ENCODE measurements at regions not wholly inside any gene's neighbourhood (a gene's known extent, or its start where the extent isn't known, plus 50 kb on each side); places are given as distances from the start of the nearest gene placed in this dataset.

GRCh38 chr6:18692929-18693685 is 306.0 kb downstream of the RNF144B start:
- no peak for DNase-seq (ENCODE audit: low spot score)
- Mint-ChIP-seq H3K27ac (no peak overlapping the region), H3K4me3 (no peak overlapping the region), H3K36me3 (ENCODE audit: low read depth) (no peaks in the 10 kb centered on the region), H3K9me3 (no peaks in the 10 kb centered on the region), H3K27me3 (ENCODE audit: insufficient read depth) (no peaks in the 10 kb centered on the region), H3K4me1 (ENCODE audit: low read depth) (no peaks in the 10 kb centered on the region)
- intact Hi-C loops (cut with micrococcal nuclease): no loop called here

- H3K27ac Mint-ChIP-seq: no peak overlapping the region
- H3K9me3 Mint-ChIP-seq: no peaks in the 10 kb centered on the region
- no peaks in the 10 kb centered on the region for H3K4me1 Mint-ChIP-seq (ENCODE audit: low read depth)
- no peaks in the 10 kb centered on the region for H3K27me3 Mint-ChIP-seq (ENCODE audit: insufficient read depth)
- DNase-seq (ENCODE audit: low spot score): no peak
- intact Hi-C loops (cut with micrococcal nuclease): no loop called here
- H3K4me3 Mint-ChIP-seq: no peak overlapping the region
- no peaks in the 10 kb centered on the region for H3K36me3 Mint-ChIP-seq (ENCODE audit: low read depth)
Observed at GRCh38 chr6:18693881-18694280, 306.7 kb downstream of the RNF144B start.

GRCh38 chr6:18703546-18703945 is 316.4 kb downstream of the RNF144B start:
- DNase-seq (ENCODE audit: low spot score): no peak
- Mint-ChIP-seq H3K27ac (no peak overlapping the region), H3K27me3 (ENCODE audit: insufficient read depth) (no peaks in the 10 kb centered on the region), H3K4me3 (no peak overlapping the region), H3K9me3 (no peaks in the 10 kb centered on the region), H3K36me3 (ENCODE audit: low read depth) (no peaks in the 10 kb centered on the region), H3K4me1 (ENCODE audit: low read depth) (no peaks in the 10 kb centered on the region)
- intact Hi-C loops (cut with micrococcal nuclease): no loop called here

- no peak for DNase-seq (ENCODE audit: low spot score)
- H3K36me3 Mint-ChIP-seq (ENCODE audit: low read depth): no peaks in the 10 kb centered on the region
- no peak overlapping the region for H3K27ac Mint-ChIP-seq
- H3K4me1 Mint-ChIP-seq (ENCODE audit: low read depth): no peaks in the 10 kb centered on the region
- H3K4me3 Mint-ChIP-seq: no peak overlapping the region
- intact Hi-C loops (cut with micrococcal nuclease): no loop called here
- no peaks in the 10 kb centered on the region for H3K9me3 Mint-ChIP-seq
- no peaks in the 10 kb centered on the region for H3K27me3 Mint-ChIP-seq (ENCODE audit: insufficient read depth)
Observed at GRCh38 chr6:18707714-18708439, 320.7 kb downstream of the RNF144B start.

GRCh38 chr6:18712595-18712994 is 325.4 kb downstream of the RNF144B start:
- no peak overlapping the region for H3K27ac Mint-ChIP-seq
- H3K36me3 Mint-ChIP-seq (ENCODE audit: low read depth): no peaks in the 10 kb centered on the region
- no peaks in the 10 kb centered on the region for H3K27me3 Mint-ChIP-seq (ENCODE audit: insufficient read depth)
- intact Hi-C loops (cut with micrococcal nuclease): no loop called here
- no peak overlapping the region for H3K4me3 Mint-ChIP-seq
- no peaks in the 10 kb centered on the region for H3K4me1 Mint-ChIP-seq (ENCODE audit: low read depth)
- DNase-seq (ENCODE audit: low spot score): no peak
- H3K9me3 Mint-ChIP-seq: peaks cover 3% of the 10 kb centered on the region

- peaks cover 3% of the 10 kb centered on the region for H3K9me3 Mint-ChIP-seq
- no peaks in the 10 kb centered on the region for H3K27me3 Mint-ChIP-seq (ENCODE audit: insufficient read depth)
- H3K4me3 Mint-ChIP-seq: no peak overlapping the region
- intact Hi-C loops (cut with micrococcal nuclease): no loop called here
- H3K36me3 Mint-ChIP-seq (ENCODE audit: low read depth): no peaks in the 10 kb centered on the region
- no peaks in the 10 kb centered on the region for H3K4me1 Mint-ChIP-seq (ENCODE audit: low read depth)
- no peak for DNase-seq (ENCODE audit: low spot score)
- H3K27ac Mint-ChIP-seq: no peak overlapping the region
Observed at GRCh38 chr6:18720075-18720474, 332.9 kb downstream of the RNF144B start.

- intact Hi-C loops (cut with micrococcal nuclease): no loop called here
- Mint-ChIP-seq H3K4me3 (no peak overlapping the region), H3K4me1 (ENCODE audit: low read depth) (no peaks in the 10 kb centered on the region), H3K9me3 (no peaks in the 10 kb centered on the region), H3K27me3 (ENCODE audit: insufficient read depth) (no peaks in the 10 kb centered on the region), H3K36me3 (ENCODE audit: low read depth) (no peaks in the 10 kb centered on the region), H3K27ac (no peak overlapping the region)
- DNase-seq (ENCODE audit: low spot score): no peak
Observed at GRCh38 chr6:18724056-18724455, 336.9 kb downstream of the RNF144B start.

GRCh38 chr6:18725449-18725848 is 338.3 kb downstream of the RNF144B start:
- H3K9me3 Mint-ChIP-seq: no peaks in the 10 kb centered on the region
- no peaks in the 10 kb centered on the region for H3K4me1 Mint-ChIP-seq (ENCODE audit: low read depth)
- no peaks in the 10 kb centered on the region for H3K27me3 Mint-ChIP-seq (ENCODE audit: insufficient read depth)
- no peak overlapping the region for H3K4me3 Mint-ChIP-seq
- intact Hi-C loops (cut with micrococcal nuclease): no loop called here
- no peaks in the 10 kb centered on the region for H3K36me3 Mint-ChIP-seq (ENCODE audit: low read depth)
- H3K27ac Mint-ChIP-seq: no peak overlapping the region
- DNase-seq (ENCODE audit: low spot score): no peak

GRCh38 chr6:18733921-18734550 is 346.9 kb downstream of the RNF144B start:
- no peaks in the 10 kb centered on the region for H3K27me3 Mint-ChIP-seq (ENCODE audit: insufficient read depth)
- no peaks in the 10 kb centered on the region for H3K36me3 Mint-ChIP-seq (ENCODE audit: low read depth)
- H3K4me3 Mint-ChIP-seq: no peak overlapping the region
- H3K27ac Mint-ChIP-seq: no peak overlapping the region
- H3K9me3 Mint-ChIP-seq: no peaks in the 10 kb centered on the region
- no peaks in the 10 kb centered on the region for H3K4me1 Mint-ChIP-seq (ENCODE audit: low read depth)
- intact Hi-C loops (cut with micrococcal nuclease): no loop called here
- no peak for DNase-seq (ENCODE audit: low spot score)

GRCh38 chr6:18741741-18742140 is 354.6 kb downstream of the RNF144B start:
- no peaks in the 10 kb centered on the region for H3K36me3 Mint-ChIP-seq (ENCODE audit: low read depth)

GRCh38 chr6:18742406-18742805 is 355.3 kb downstream of the RNF144B start:
- DNase-seq (ENCODE audit: low spot score): no peak
- intact Hi-C loops (cut with micrococcal nuclease): no loop called here
- no peaks in the 10 kb centered on the region for H3K9me3 Mint-ChIP-seq
- H3K4me1 Mint-ChIP-seq (ENCODE audit: low read depth): no peaks in the 10 kb centered on the region
- no peak overlapping the region for H3K27ac Mint-ChIP-seq
- no peaks in the 10 kb centered on the region for H3K27me3 Mint-ChIP-seq (ENCODE audit: insufficient read depth)
- H3K4me3 Mint-ChIP-seq: no peak overlapping the region
- no peaks in the 10 kb centered on the region for H3K36me3 Mint-ChIP-seq (ENCODE audit: low read depth)

More at GRCh38 chr6:18741741-18742140, 354.6 kb downstream of the RNF144B start:
- DNase-seq (ENCODE audit: low spot score): no peak
- Mint-ChIP-seq H3K4me3 (no peak overlapping the region), H3K9me3 (no peaks in the 10 kb centered on the region), H3K27me3 (ENCODE audit: insufficient read depth) (no peaks in the 10 kb centered on the region), H3K27ac (no peak overlapping the region), H3K4me1 (ENCODE audit: low read depth) (no peaks in the 10 kb centered on the region)
- intact Hi-C loops (cut with micrococcal nuclease): no loop called here

GRCh38 chr6:18746727-18747126 is 359.6 kb downstream of the RNF144B start:
- Mint-ChIP-seq H3K36me3 (ENCODE audit: low read depth) (no peaks in the 10 kb centered on the region), H3K27ac (no peak overlapping the region), H3K4me1 (ENCODE audit: low read depth) (no peaks in the 10 kb centered on the region), H3K4me3 (no peak overlapping the region), H3K27me3 (ENCODE audit: insufficient read depth) (no peaks in the 10 kb centered on the region), H3K9me3 (no peaks in the 10 kb centered on the region)
- no peak for DNase-seq (ENCODE audit: low spot score)
- intact Hi-C loops (cut with micrococcal nuclease): no loop called here

- no peaks in the 10 kb centered on the region for H3K27me3 Mint-ChIP-seq (ENCODE audit: insufficient read depth)
- intact Hi-C loops (cut with micrococcal nuclease): no loop called here
- no peak for DNase-seq (ENCODE audit: low spot score)
- no peaks in the 10 kb centered on the region for H3K9me3 Mint-ChIP-seq
- no peaks in the 10 kb centered on the region for H3K4me1 Mint-ChIP-seq (ENCODE audit: low read depth)
- H3K27ac Mint-ChIP-seq: no peak overlapping the region
- no peak overlapping the region for H3K4me3 Mint-ChIP-seq
- H3K36me3 Mint-ChIP-seq (ENCODE audit: low read depth): no peaks in the 10 kb centered on the region
Observed at GRCh38 chr6:18748314-18748713, 361.2 kb downstream of the RNF144B start.

Data from activated T-helper 1 cell treated with anti-CD3 and anti-CD28 coated beads, Interleukin-12 subunit alpha, Interleukin-12 subunit beta, Interleukin-2, Interleukin-4 antibody, amounts not matched to agents 30 ng/mL and 10 ng/mL and 1 ng/mL, durations not matched to agents 14 hours and 24 hours and 36 hours (primary cell).